Subcutaneous abdominal adipose tissue (tissue), 5 donors: ENCODE measurements at regions not wholly inside any gene's neighbourhood (a gene's known extent, or its start where the extent isn't known, plus 50 kb on each side); places are given as distances from the start of the nearest gene placed in this dataset.
"Not testable (repeated sequence)": the region's sequence is repeated elsewhere in the genome, so short reads cannot be mapped to it uniquely, and the experiment has no call there.

Experiments
- H3K27ac ChIP-seq: one replicate; pipeline ENCODE4 v1.7.0; 2013; ENCODE audit warnings: low read depth, mild to moderate bottlenecking, inconsistent platforms, low read length, moderate library complexity
- H3K27me3 ChIP-seq, 5 donors: one replicate each; pipeline ENCODE4 v1.7.0; 2013; ENCODE audit warnings: low read length in 5 of 5, inconsistent platforms in 1 of 5; ENCODE audit not compliant: control insufficient read depth in 5 of 5, insufficient read depth in 4 of 5
- H3K36me3 ChIP-seq, 5 donors: one replicate each; pipeline ENCODE4 v1.7.0; 2013; ENCODE audit warnings: low read length in 5 of 5; ENCODE audit not compliant: control insufficient read depth in 5 of 5, insufficient read depth in 5 of 5
- H3K4me1 ChIP-seq, 5 donors: one replicate each; pipeline ENCODE4 v1.7.0; 2013; ENCODE audit warnings: low read length in 5 of 5, mild to moderate bottlenecking in 3 of 5, moderate library complexity in 1 of 5; ENCODE audit not compliant: control insufficient read depth in 5 of 5, insufficient read depth in 5 of 5
- H3K4me3 ChIP-seq, 5 donors: one replicate each; pipeline ENCODE4 v1.7.0; 2013; ENCODE audit warnings: low read length in 5 of 5, low read depth in 1 of 5
- H3K9ac ChIP-seq, 5 donors: one replicate each; pipeline ENCODE4 v1.7.0; 2013; ENCODE audit warnings: low read length in 5 of 5, mild to moderate bottlenecking in 4 of 5, moderate library complexity in 3 of 5
- H3K9me3 ChIP-seq, 5 donors: one replicate each; pipeline ENCODE4 v1.7.0; 2013; ENCODE audit warnings: low read length in 5 of 5; ENCODE audit not compliant: control insufficient read depth in 5 of 5
- donor health status: healthy.
- donor health status: healthy.
- donor health status: healthy.
- donor health status: healthy.
- donor health status: healthy.

GRCh38 chr14:49052521-49052920 lies 533.7 kb downstream of the RPS29 start:
- Histone ChIP-seq H3K4me1 (peaks cover 0 to 9% (median 3%) of the 10 kb centered on the region in 5 donors), H3K27ac (no peak overlapping the region), H3K9me3 (no peaks in the 10 kb centered on the region), H3K27me3 (no peaks in the 10 kb centered on the region), H3K9ac (no peak overlapping the region), H3K36me3 (no peaks in the 10 kb centered on the region), H3K4me3 (no peak overlapping the region)

- H3K4me3 ChIP-seq = no peak overlapping the region
- peaks cover 0 to 9% (median 3%) of the 10 kb centered on the region in 5 donors for H3K4me1 ChIP-seq
- no peaks in the 10 kb centered on the region for H3K27me3 ChIP-seq
- H3K9me3 ChIP-seq = no peaks in the 10 kb centered on the region
- H3K27ac ChIP-seq = no peak overlapping the region
- H3K9ac ChIP-seq = no peak overlapping the region
- no peaks in the 10 kb centered on the region for H3K36me3 ChIP-seq
Observed at GRCh38 chr14:49051328-49052060, 534.7 kb downstream of the RPS29 start.

GRCh38 chr14:49050822-49051221 lies 535.4 kb downstream of the RPS29 start:
- Histone ChIP-seq H3K36me3 (no peaks in the 10 kb centered on the region), H3K27ac (no peak overlapping the region), H3K9ac (no peak overlapping the region), H3K27me3 (no peaks in the 10 kb centered on the region), H3K9me3 (no peaks in the 10 kb centered on the region), H3K4me1 (peaks cover 0 to 9% (median 3%) of the 10 kb centered on the region in 5 donors), H3K4me3 (no peak overlapping the region)

- H3K36me3 ChIP-seq = no peaks in the 10 kb centered on the region
- no peak overlapping the region for H3K4me3 ChIP-seq
- no peak overlapping the region for H3K27ac ChIP-seq
- H3K27me3 ChIP-seq = no peaks in the 10 kb centered on the region
- no peak overlapping the region for H3K9ac ChIP-seq
- H3K4me1 ChIP-seq = peaks cover 0 to 9% (median 3%) of the 10 kb centered on the region in 5 donors
- H3K9me3 ChIP-seq = no peaks in the 10 kb centered on the region
Observed at GRCh38 chr14:49049711-49050110, 536.5 kb downstream of the RPS29 start.

GRCh38 chr14:49044981-49045380 lies 541.2 kb downstream of the RPS29 start:
- Histone ChIP-seq H3K4me3 (no peak overlapping the region), H3K36me3 (no peaks in the 10 kb centered on the region), H3K27me3 (no peaks in the 10 kb centered on the region), H3K4me1 (no peaks in the 10 kb centered on the region), H3K9me3 (no peaks in the 10 kb centered on the region), H3K9ac (no peak overlapping the region), H3K27ac (no peak overlapping the region)

GRCh38 chr14:49036984-49037516 lies 549.1 kb downstream of the RPS29 start:
- Histone ChIP-seq H3K36me3 (no peaks in the 10 kb centered on the region), H3K4me1 (no peaks in the 10 kb centered on the region), H3K27ac (no peak overlapping the region)

GRCh38 chr14:49036266-49036665 lies 549.9 kb downstream of the RPS29 start:
- Histone ChIP-seq H3K36me3 (no peaks in the 10 kb centered on the region), H3K27ac (no peak overlapping the region), H3K27me3 (no peaks in the 10 kb centered on the region), H3K4me1 (no peaks in the 10 kb centered on the region), H3K9me3 (no peaks in the 10 kb centered on the region), H3K4me3 (no peak overlapping the region), H3K9ac (no peak overlapping the region)

More at GRCh38 chr14:49036984-49037516, 549.1 kb downstream of the RPS29 start:
- Histone ChIP-seq H3K4me3 (no peak overlapping the region), H3K9ac (no peak overlapping the region), H3K27me3 (no peaks in the 10 kb centered on the region), H3K9me3 (no peaks in the 10 kb centered on the region)

GRCh38 chr14:49033131-49033530 lies 553.0 kb downstream of the RPS29 start:
- Histone ChIP-seq H3K4me1 (no peaks in the 10 kb centered on the region), H3K9me3 (no peaks in the 10 kb centered on the region), H3K27ac (no peak overlapping the region), H3K4me3 (no peak overlapping the region), H3K27me3 (no peaks in the 10 kb centered on the region), H3K9ac (no peak overlapping the region), H3K36me3 (no peaks in the 10 kb centered on the region)

- not testable (repeated sequence) for H3K27ac ChIP-seq, H3K4me1 ChIP-seq, H3K9me3 ChIP-seq, H3K27me3 ChIP-seq, H3K9ac ChIP-seq, H3K4me3 ChIP-seq, H3K36me3 ChIP-seq
Observed at GRCh38 chr14:49031710-49032109, 554.5 kb downstream of the RPS29 start.

- Histone ChIP-seq H3K27me3 (no peaks in the 10 kb centered on the region), H3K27ac (no peak overlapping the region)
Observed at GRCh38 chr14:49019467-49020115, 566.6 kb downstream of the RPS29 start.

More at GRCh38 chr14:49019467-49020115, 566.6 kb downstream of the RPS29 start:
- Histone ChIP-seq H3K36me3 (no peaks in the 10 kb centered on the region), H3K9ac (no peak overlapping the region), H3K4me1 (peaks cover 0 to 10% (median 0%) of the 10 kb centered on the region in 5 donors), H3K4me3 (no peak overlapping the region), H3K9me3 (no peaks in the 10 kb centered on the region)
